WTC11 (cell line): ENCODE measurements at regions not wholly inside any gene's neighbourhood (a gene's known extent, or its start where the extent isn't known, plus 50 kb on each side); places are given as distances from the start of the nearest gene placed in this dataset.

ENCODE experiments used
- ATAC-seq: fragments of 200-7000 bp; cut with Tn5 transposase; 2 replicates; pipeline ENCODE4 v1.10.0; 2021; ENCODE audit warnings: mild to moderate bottlenecking, moderate library complexity
- CTCF ChIA-PET: fragments of 300-600 bp; sonication (Branson Sonifier 250); formaldehyde crosslinking; loops from one replicate; lab custom pipeline; 2021; ENCODE audit warnings: antibody characterized with exemption; lab: Charles Lee
- POLR2A ChIA-PET: fragments of 350-600 bp; sonication (Branson Sonifier 250); formaldehyde crosslinking; loops from one replicate; lab custom pipeline; 2021; ENCODE audit warnings: antibody characterized with exemption; lab: Charles Lee
- DNase-seq: peaks from one replicate; pipeline ENCODE4 v3.0.0; 2021; ENCODE audit warnings: low spot score
- H3K27ac Mint-ChIP-seq: 2 replicates; pipeline ENCODE4 v1.8.0; 2021; ENCODE audit warnings: mixed read lengths
- H3K27me3 Mint-ChIP-seq: 2 replicates; pipeline ENCODE4 v1.8.0; 2021; ENCODE audit warnings: low read depth, mild to moderate bottlenecking, moderate library complexity, mixed read lengths
- H3K36me3 Mint-ChIP-seq: 2 replicates; pipeline ENCODE4 v1.8.0; 2021; ENCODE audit warnings: mixed read lengths
- H3K4me1 Mint-ChIP-seq: 2 replicates; pipeline ENCODE4 v1.8.0; 2022; ENCODE audit warnings: mixed read lengths
- H3K4me3 Mint-ChIP-seq: 2 replicates; pipeline ENCODE4 v1.8.0; 2021; ENCODE audit warnings: mild to moderate bottlenecking, moderate library complexity, mixed read lengths
- H3K9me3 Mint-ChIP-seq: 2 replicates; pipeline ENCODE4 v1.8.0; 2021; ENCODE audit warnings: mixed read lengths
- ATF1 ChIP-seq: sonication (generic); formaldehyde crosslinking; IDR thresholded peaks from 2 replicates; pipeline ENCODE4 v1.8.1; 2023; ENCODE audit warnings: mild to moderate bottlenecking, moderate library complexity, missing genetic modification reagents
- E2F5 ChIP-seq: sonication (generic); formaldehyde crosslinking; IDR thresholded peaks from 2 replicates; pipeline ENCODE4 v1.8.1; 2022; ENCODE audit warnings: mild to moderate bottlenecking, moderate library complexity, missing genetic modification reagents
- ELF4 ChIP-seq: sonication (generic); formaldehyde crosslinking; IDR thresholded peaks from 2 replicates; pipeline ENCODE4 v1.8.1; 2022; ENCODE audit warnings: low read depth, mild to moderate bottlenecking, moderate library complexity, missing genetic modification reagents
- EMX1 ChIP-seq: fragments of 250-450 bp; sonication (Bioruptor Pico); IDR thresholded peaks from 2 replicates; pipeline ENCODE4 v1.8.0; 2021; ENCODE audit warnings: mild to moderate bottlenecking
- ESRRA ChIP-seq: sonication (generic); formaldehyde crosslinking; IDR thresholded peaks from 2 replicates; pipeline ENCODE4 v1.8.1; 2022; ENCODE audit warnings: mild to moderate bottlenecking, missing genetic modification reagents, borderline replicate concordance
- FOXK1 ChIP-seq: sonication (generic); formaldehyde crosslinking; IDR thresholded peaks from 2 replicates; pipeline ENCODE4 v1.8.0; 2022; ENCODE audit warnings: mild to moderate bottlenecking, moderate library complexity, missing genetic modification reagents
- FOXP1 ChIP-seq: sonication (generic); formaldehyde crosslinking; IDR thresholded peaks from 2 replicates; pipeline ENCODE4 v1.8.0; 2022; ENCODE audit warnings: missing genetic modification reagents, mild to moderate bottlenecking, moderate library complexity, borderline replicate concordance
- GABPB1 ChIP-seq: sonication (generic); formaldehyde crosslinking; IDR thresholded peaks from 2 replicates; pipeline ENCODE4 v1.8.1; 2023; ENCODE audit warnings: mild to moderate bottlenecking, missing genetic modification reagents
- GTF2I ChIP-seq: fragments of 250-450 bp; sonication (Bioruptor Pico); conservative IDR thresholded peaks from 2 replicates; pipeline ENCODE4 v1.4.0; 2021; ENCODE audit warnings: mild to moderate bottlenecking
- NFYB ChIP-seq: sonication (generic); formaldehyde crosslinking; conservative IDR thresholded peaks from 2 replicates; pipeline ENCODE4 v1.8.0; 2022; ENCODE audit warnings: low read depth, missing genetic modification reagents
- PRDM15 ChIP-seq: sonication (generic); formaldehyde crosslinking; IDR thresholded peaks from 2 replicates; pipeline ENCODE4 v1.8.0; 2022; ENCODE audit warnings: missing genetic modification reagents
- SMAD4 ChIP-seq: sonication (generic); formaldehyde crosslinking; IDR thresholded peaks from 2 replicates; pipeline ENCODE4 v1.8.0; 2022; ENCODE audit warnings: mild to moderate bottlenecking, missing genetic modification reagents
- SP1 ChIP-seq: sonication (generic); formaldehyde crosslinking; conservative IDR thresholded peaks from 2 replicates; pipeline ENCODE4 v1.8.1; 2022; ENCODE audit warnings: missing genetic modification reagents
- TEAD1 ChIP-seq: sonication (generic); formaldehyde crosslinking; IDR thresholded peaks from 2 replicates; pipeline ENCODE4 v1.8.0; 2022; ENCODE audit warnings: mild to moderate bottlenecking, missing genetic modification reagents
- USF2 ChIP-seq: sonication (generic); formaldehyde crosslinking; IDR thresholded peaks from 2 replicates; pipeline ENCODE4 v1.8.1; 2023; ENCODE audit warnings: mild to moderate bottlenecking, missing genetic modification reagents, moderate library complexity
- ZBTB43 ChIP-seq: sonication (generic); formaldehyde crosslinking; IDR thresholded peaks from 2 replicates; pipeline ENCODE4 v1.8.1; 2023; ENCODE audit warnings: mild to moderate bottlenecking, missing genetic modification reagents
- ZNF416 ChIP-seq: fragments of 250-450 bp; sonication (Bioruptor Pico); IDR thresholded peaks from 2 replicates; pipeline ENCODE4 v1.9.0; 2021; ENCODE audit warnings: mild to moderate bottlenecking, inconsistent platforms
- ZNF512 ChIP-seq: sonication (generic); formaldehyde crosslinking; IDR thresholded peaks from 2 replicates; pipeline ENCODE4 v1.8.1; 2022; ENCODE audit warnings: missing genetic modification reagents, borderline replicate concordance
- ZNF532 ChIP-seq: fragments of 250-450 bp; sonication (Bioruptor Pico); IDR thresholded peaks from 2 replicates; pipeline ENCODE4 v1.9.0; 2021; ENCODE audit warnings: mild to moderate bottlenecking, borderline replicate concordance

GRCh38 chr3:25294169-25294805 is 133.8 kb upstream of the RARB start (continued):
- TF ChIP-seq PRDM15 (CRISPR knock-in tag) = no peak
- no peak for TF ChIP-seq ZNF416
- no peak for TF ChIP-seq ZBTB43 (CRISPR knock-in tag)
- no peak for TF ChIP-seq ELF4
- TF ChIP-seq FOXP1 (CRISPR knock-in tag) = no peak
- TF ChIP-seq FOXK1 = no peak
- TF ChIP-seq GTF2I (CRISPR knock-in tag) = no peak
- TF ChIP-seq GABPB1 (CRISPR knock-in tag) = no peak
- TF ChIP-seq ATF1 (CRISPR knock-in tag) = no peak

- no peaks in the 10 kb centered on the region for H3K36me3 Mint-ChIP-seq
- no peaks in the 10 kb centered on the region for H3K9me3 Mint-ChIP-seq
- H3K27me3 Mint-ChIP-seq = no peaks in the 10 kb centered on the region
- TF ChIP-seq ESRRA (CRISPR knock-in tag) (no peak), SP1 (no peak), EMX1 (CRISPR knock-in tag) (no peak), TEAD1 (CRISPR knock-in tag) (no peak), ZNF532 (CRISPR knock-in tag) (no peak), NFYB (CRISPR knock-in tag) (no peak), USF2 (CRISPR knock-in tag) (no peak), ZNF512 (CRISPR knock-in tag) (no peak), E2F5 (CRISPR knock-in tag) (no peak), SMAD4 (CRISPR knock-in tag) (no peak)
- ChIA-PET CTCF (no interaction called here), POLR2A (interaction anchor here (0.6 kb wide), 1 partner anchor 203 kb away, joined by 3 read pairs; no protein-coding TSS in a partner anchor)
- H3K4me1 Mint-ChIP-seq = peaks cover 20% of the 10 kb centered on the region
- no peak overlapping the region for H3K4me3 Mint-ChIP-seq
- ATAC-seq = no peak
- no peak for DNase-seq
- H3K27ac Mint-ChIP-seq = no peak overlapping the region
Observed at GRCh38 chr3:25297667-25298585, 130.1 kb upstream of the RARB start.
